GM12874 (cell line): ENCODE measurements at regions not wholly inside any gene's neighbourhood (a gene's known extent, or its start where the extent isn't known, plus 50 kb on each side); places are given as distances from the start of the nearest gene placed in this dataset.

Experiments used
- TF ChIP-seq, protein P1 (sequence below): IDR thresholded peaks from 2 replicates; pipeline ENCODE4 v1.5.1; 2011; ENCODE audit warnings: low read depth, mild to moderate bottlenecking, control low read depth, low read length, moderate library complexity; ENCODE audit not compliant: insufficient read depth

DNA sequence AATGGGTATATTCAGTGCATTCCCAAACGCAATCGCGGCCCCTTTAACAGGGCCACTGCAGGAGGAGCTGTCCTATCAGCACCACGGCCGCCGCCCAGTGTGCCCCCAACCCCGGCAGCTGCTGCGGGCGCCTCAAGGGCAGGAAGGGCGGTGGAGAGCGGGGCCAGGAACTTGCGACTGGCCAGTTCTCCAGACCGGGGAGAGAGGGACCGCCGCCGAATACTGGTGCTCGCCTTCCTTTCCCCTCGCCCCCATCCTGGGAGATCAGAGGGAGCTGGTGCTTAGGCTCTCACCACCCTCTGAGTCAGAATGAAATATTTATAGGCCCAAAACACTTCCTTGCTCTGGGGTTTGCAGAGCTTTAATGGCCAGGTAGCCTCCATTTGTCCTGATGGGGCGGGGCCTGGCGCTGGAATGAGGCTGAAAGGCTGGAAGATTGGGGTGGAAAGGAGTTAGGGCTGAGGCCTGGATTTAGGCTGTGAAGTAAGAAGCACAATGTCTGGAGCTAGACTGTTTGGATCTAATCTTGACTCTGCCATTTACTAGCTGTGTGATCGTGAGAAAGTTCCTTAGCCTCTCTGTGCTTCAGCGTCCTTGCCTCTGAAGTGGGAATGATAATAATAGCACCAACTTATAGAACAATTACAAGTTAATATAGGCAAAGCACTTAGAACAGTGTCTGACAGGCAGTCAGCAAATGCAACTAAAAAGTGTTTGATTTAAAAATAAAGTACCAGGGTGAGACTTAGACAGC is 75.5 kb downstream of the NAV1 start:
- TF ChIP-seq, protein P1, sequence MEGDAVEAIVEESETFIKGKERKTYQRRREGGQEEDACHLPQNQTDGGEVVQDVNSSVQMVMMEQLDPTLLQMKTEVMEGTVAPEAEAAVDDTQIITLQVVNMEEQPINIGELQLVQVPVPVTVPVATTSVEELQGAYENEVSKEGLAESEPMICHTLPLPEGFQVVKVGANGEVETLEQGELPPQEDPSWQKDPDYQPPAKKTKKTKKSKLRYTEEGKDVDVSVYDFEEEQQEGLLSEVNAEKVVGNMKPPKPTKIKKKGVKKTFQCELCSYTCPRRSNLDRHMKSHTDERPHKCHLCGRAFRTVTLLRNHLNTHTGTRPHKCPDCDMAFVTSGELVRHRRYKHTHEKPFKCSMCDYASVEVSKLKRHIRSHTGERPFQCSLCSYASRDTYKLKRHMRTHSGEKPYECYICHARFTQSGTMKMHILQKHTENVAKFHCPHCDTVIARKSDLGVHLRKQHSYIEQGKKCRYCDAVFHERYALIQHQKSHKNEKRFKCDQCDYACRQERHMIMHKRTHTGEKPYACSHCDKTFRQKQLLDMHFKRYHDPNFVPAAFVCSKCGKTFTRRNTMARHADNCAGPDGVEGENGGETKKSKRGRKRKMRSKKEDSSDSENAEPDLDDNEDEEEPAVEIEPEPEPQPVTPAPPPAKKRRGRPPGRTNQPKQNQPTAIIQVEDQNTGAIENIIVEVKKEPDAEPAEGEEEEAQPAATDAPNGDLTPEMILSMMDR, result no peak

DNA sequence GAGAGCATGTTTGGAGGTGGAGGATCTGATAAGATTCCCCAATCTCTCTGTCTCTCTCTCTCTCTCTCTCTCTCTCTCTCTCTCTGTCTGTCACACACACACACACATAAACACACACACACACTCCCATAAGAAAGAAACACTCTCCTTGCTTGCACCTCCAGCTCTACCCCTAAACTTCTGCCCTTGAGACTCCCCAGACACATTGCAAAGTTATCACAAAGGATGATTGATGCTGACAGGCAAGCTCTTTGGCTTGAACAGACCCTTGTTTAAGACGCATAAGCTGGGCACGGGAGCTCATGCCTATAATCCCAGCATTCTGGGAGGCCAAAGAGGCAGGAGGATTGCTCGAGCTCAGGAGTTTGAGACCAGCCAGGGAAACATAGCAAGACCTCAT is 78.2 kb downstream of the NAV1 start:
- TF ChIP-seq, protein P1, result no peak

DNA sequence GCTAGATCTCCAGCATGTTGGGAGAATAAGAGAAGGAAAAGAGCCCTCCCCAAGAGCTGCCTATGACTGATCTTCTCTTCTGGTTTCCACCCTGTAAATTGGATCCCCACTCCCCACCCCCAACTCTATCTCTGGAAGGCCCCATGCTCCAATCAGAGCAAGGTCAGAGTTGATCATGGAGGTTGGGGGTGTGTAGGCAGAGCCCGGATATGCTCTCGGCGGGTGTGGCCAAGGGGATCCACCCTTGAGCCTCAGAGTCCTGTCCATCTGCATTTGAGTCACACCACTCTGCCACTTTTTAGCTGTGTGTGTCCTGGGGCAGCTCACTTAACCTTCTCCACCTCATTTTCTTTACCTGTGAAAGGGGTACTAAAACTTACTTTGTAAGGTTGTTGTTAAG is 79.5 kb downstream of the NAV1 start:
- TF ChIP-seq, protein P1, result no peak

DNA sequence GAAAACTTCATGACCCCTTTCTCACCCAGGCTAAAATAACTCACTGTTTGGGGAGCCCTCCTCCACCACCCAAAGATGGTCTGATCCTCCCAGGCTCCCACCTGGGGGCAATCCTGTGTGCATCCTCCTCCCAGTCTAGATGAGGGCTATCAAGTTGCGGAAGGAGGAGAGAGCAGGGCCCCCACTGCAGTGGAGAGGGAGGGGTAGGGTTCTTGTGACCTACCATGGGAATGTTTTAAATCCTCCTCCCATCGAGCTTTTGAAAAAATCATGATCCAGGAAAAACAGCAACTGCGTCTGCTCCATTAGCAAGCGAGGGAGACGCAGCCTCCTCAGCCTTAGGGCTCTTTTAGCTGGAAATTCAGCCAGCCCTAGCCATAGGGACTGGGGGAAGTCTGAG is 80.0 kb downstream of the NAV1 start:
- TF ChIP-seq, protein P1, result no peak

DNA sequence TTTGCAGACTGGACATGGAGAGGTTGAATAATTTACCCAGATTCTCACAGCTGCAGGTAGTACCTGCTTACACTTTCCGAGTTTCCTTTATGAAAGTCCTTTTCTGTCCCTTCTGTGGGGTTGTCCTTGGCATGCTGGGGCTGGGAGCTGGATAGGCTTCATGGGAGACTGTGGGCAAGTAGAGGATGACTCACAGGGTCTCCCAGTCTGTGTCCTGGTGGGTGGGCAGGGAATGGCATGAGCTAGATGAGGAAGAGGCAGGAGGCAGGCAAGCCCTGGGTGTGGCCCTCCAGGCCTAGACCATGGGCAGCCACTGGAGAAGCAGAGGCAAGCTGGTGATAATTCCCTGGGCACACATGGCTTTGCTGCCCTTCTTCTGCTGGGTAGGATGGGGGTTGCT is 80.6 kb downstream of the NAV1 start:
- TF ChIP-seq, protein P1, result no peak

GRCh38 chr1:201622353-201622752 is 83.4 kb downstream of the NAV1 start:
- TF ChIP-seq, protein P1, result no peak

- TF ChIP-seq, protein P1, result no peak
Observed at GRCh38 chr1:201622824-201623223, 83.9 kb downstream of the NAV1 start.
